B cell (primary cell): ENCODE measurements at regions not wholly inside any gene's neighbourhood (a gene's known extent, or its start where the extent isn't known, plus 50 kb on each side); places are given as distances from the start of the nearest gene placed in this dataset.

Source experiments
- ATAC-seq: fragments of 200-7000 bp; cut with Tn5 transposase; one replicate; pipeline ENCODE4 v1.10.0; 2021; ENCODE audit warnings: low read depth, mild to moderate bottlenecking, moderate number of reproducible peaks, moderate library complexity
- CTCF ChIA-PET: fragments of 350-600 bp; sonication (Branson Sonifier 250); formaldehyde crosslinking; loops from one replicate; lab custom pipeline; 2021; ENCODE audit warnings: antibody characterized with exemption, inconsistent platforms; lab: Charles Lee
- POLR2A ChIA-PET: fragments of 350-600 bp; sonication (Branson Sonifier 250); formaldehyde crosslinking; loops from one replicate; lab custom pipeline; 2021; ENCODE audit warnings: antibody characterized with exemption; lab: Charles Lee
- DNase-seq: peaks from one replicate; pipeline ENCODE4 v3.0.0; 2013
- H2AFZ ChIP-seq: 2 replicates; pipeline ENCODE4 v1.6.1; 2012; ENCODE audit warnings: mild to moderate bottlenecking, low read depth, low read length; ENCODE audit not compliant: insufficient read depth, poor library complexity, severe bottlenecking
- H3K27ac ChIP-seq, 2 donors: 1 replicate in 1 of 2; 2 replicates in 1 of 2; pipeline ENCODE4 v1.5.1; 2012 to 2013; ENCODE audit warnings: low read length in 2 of 2, mild to moderate bottlenecking in 2 of 2, moderate library complexity in 1 of 2
- H3K27me3 ChIP-seq, 4 experiments: fragments of 200-600 bp in 1 of 4; sonication (generic) in 1 of 4; replicated peaks in 1 of 4; 1 replicate in 2 of 4; 2 replicates in 2 of 4; pipeline versions ENCODE4 v1.6.1 to v1.7.0; 2013 to 2016; ENCODE audit warnings: low read length in 3 of 4, mild to moderate bottlenecking in 2 of 4, mixed read lengths in 1 of 4, moderate library complexity in 1 of 4; ENCODE audit not compliant: insufficient read depth in 4 of 4, control insufficient read depth in 3 of 4; ENCODE audit errors: control extremely low read depth in 1 of 4
- H3K36me3 ChIP-seq, 2 experiments: replicated peaks in 1 of 2; 1 replicate in 1 of 2; 2 replicates in 1 of 2; pipeline versions ENCODE4 v1.6.1 to v1.7.1; 2013; ENCODE audit warnings: low read length in 1 of 2; ENCODE audit not compliant: insufficient read depth in 2 of 2, control insufficient read depth in 1 of 2; ENCODE audit errors: control extremely low read depth in 1 of 2, extremely low read depth in 1 of 2
- H3K4me1 ChIP-seq, 2 donors: fragments of 200-600 bp in 1 of 2; sonication (generic) in 1 of 2; 1 replicate in 1 of 2; 2 replicates in 1 of 2; pipeline versions ENCODE4 v1.5.1 to v1.6.1; 2013 to 2017; ENCODE audit warnings: low read length in 2 of 2; ENCODE audit not compliant: control insufficient read depth in 2 of 2, insufficient read depth in 2 of 2
- H3K4me2 ChIP-seq: replicated peaks from 2 replicates; pipeline ENCODE3; 2012; ENCODE audit warnings: mild to moderate bottlenecking, low read depth, low read length; ENCODE audit not compliant: poor library complexity, severe bottlenecking
- H3K4me3 ChIP-seq, 5 experiments: fragments of 200-600 bp in 1 of 5; sonication (generic) in 1 of 5; 1 replicate in 3 of 5; 2 replicates in 2 of 5; pipeline versions ENCODE4 v1.5.1 to v1.7.0; 2011 to 2016; ENCODE audit warnings: low read length in 4 of 5, mild to moderate bottlenecking in 4 of 5, low read depth in 2 of 5, control low read depth in 1 of 5, moderate library complexity in 1 of 5; ENCODE audit not compliant: insufficient read depth in 1 of 5; ENCODE audit errors: control extremely low read depth in 1 of 5, extremely low read depth in 1 of 5
- H3K79me2 ChIP-seq: fragments of 200-600 bp; sonication (generic); one replicate; pipeline ENCODE4 v1.6.0; 2016; ENCODE audit warnings: low read length; ENCODE audit not compliant: control insufficient read depth, insufficient read depth
- H3K9ac ChIP-seq: fragments of 200-600 bp; sonication (generic); 2 replicates; pipeline ENCODE4 v1.6.1; 2017; ENCODE audit warnings: mild to moderate bottlenecking, low read length, moderate library complexity
- H3K9me3 ChIP-seq, 3 donors: one replicate each; pipeline versions ENCODE4 v1.6.1 to v1.7.1; 2013; ENCODE audit warnings: low read length in 2 of 3; ENCODE audit not compliant: control insufficient read depth in 2 of 3, insufficient read depth in 1 of 3; ENCODE audit errors: control extremely low read depth in 1 of 3
- H4K20me1 ChIP-seq: 2 replicates; pipeline ENCODE4 v1.6.0; 2012; ENCODE audit warnings: mild to moderate bottlenecking, low read length; ENCODE audit not compliant: insufficient read depth, control insufficient read depth, poor library complexity, severe bottlenecking
- H3K27ac Mint-ChIP-seq: one replicate; pipeline ENCODE4 v1.8.0; 2021; ENCODE audit warnings: mixed read lengths
- H3K27me3 Mint-ChIP-seq: one replicate; pipeline ENCODE4 v1.8.0; 2021; ENCODE audit warnings: mixed read lengths
- H3K4me1 Mint-ChIP-seq: one replicate; pipeline ENCODE4 v1.8.0; 2021; ENCODE audit warnings: mixed read lengths
- H3K4me3 Mint-ChIP-seq: one replicate; pipeline ENCODE4 v1.8.0; 2021; ENCODE audit warnings: mixed read lengths
- H3K9me3 Mint-ChIP-seq: one replicate; pipeline ENCODE4 v1.8.0; 2022; ENCODE audit warnings: mixed read lengths; ENCODE audit not compliant: insufficient read depth
- EZH2 ChIP-seq: IDR thresholded peaks from 2 replicates; pipeline ENCODE4 v1.6.1; 2012; ENCODE audit warnings: borderline replicate concordance, low read depth, mild to moderate bottlenecking, moderate library complexity, low read length; ENCODE audit not compliant: insufficient read depth, poor library complexity, severe bottlenecking
- WGBS: methylation state at CpG from one replicate; pipeline ENCODE4 v1.1.5; 2013; ENCODE audit warnings: missing lambda C conversion rate; ENCODE audit not compliant: insufficient coverage; 5-methylcytosine and 5-hydroxymethylcytosine counted together
- intact Hi-C: fragments of 100-400 bp; cut with micrococcal nuclease; formaldehyde crosslinking; loops from one replicate; pipeline ENCODE4 v1.10.0; 2022
- TF ChIP-seq, protein P1 (sequence below): fragments of 200-600 bp; IDR thresholded peaks from one replicate; pipeline ENCODE4 v1.8.0; 2022; ENCODE audit warnings: antibody characterized with exemption, mild to moderate bottlenecking

DNA sequence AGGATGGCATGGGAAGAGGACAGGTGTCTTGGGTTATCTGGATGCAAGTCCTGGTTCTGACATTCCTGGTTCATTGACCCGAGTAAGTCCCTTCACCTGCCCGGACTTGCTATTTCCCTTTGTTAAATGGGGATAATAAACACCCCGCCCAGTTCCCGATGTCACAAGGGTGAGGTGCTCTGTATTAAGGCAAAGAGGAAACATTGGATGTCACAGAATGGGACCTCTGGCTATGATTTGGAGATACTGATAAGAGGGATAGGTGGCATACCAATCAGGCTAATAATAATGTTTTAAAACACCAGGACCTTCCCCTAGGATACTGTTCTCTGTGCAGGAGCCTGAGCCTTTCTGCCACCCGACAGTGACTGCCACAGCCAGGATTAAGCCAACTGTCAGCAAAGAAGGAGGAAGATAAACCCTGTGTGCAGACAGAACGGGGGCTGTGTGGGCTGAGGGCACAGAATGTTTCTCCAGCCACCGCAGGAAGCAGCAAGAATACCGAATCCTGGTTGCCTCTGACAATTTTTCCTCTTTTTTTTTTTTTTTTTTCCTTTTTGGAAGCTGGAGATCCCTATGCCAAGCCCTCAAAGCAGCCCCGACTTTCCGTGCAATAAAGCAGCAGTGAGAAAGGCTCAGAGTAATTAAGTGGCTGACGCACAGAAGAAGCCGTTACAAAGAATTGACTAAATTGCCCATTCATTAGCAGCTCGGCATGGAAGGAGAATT lies 336.6 kb downstream of the SMAD2 start:
- Histone ChIP-seq H3K4me3 (no peak overlapping the region), H3K79me2 (no peaks in the 10 kb centered on the region), H3K4me1 (no peaks in the 10 kb centered on the region), H3K9ac (no peak overlapping the region), H3K9me3 (peaks cover 0 to 9% (median 0%) of the 10 kb centered on the region in 3 donors), H4K20me1 (no peaks in the 10 kb centered on the region), H3K36me3 (no peaks in the 10 kb centered on the region), H3K27ac (no peak overlapping the region), H3K4me2 (no peak overlapping the region), H2AFZ (no peak overlapping the region), H3K27me3 (peaks cover 0 to 27% (median 7%) of the 10 kb centered on the region in 4 experiments)
- Mint-ChIP-seq H3K4me1 (no peaks in the 10 kb centered on the region), H3K27me3 (peaks cover 43% of the 10 kb centered on the region), H3K27ac (no peak overlapping the region), H3K9me3 (no peaks in the 10 kb centered on the region), H3K4me3 (no peak overlapping the region)
- POLR2A ChIA-PET = interaction anchor here (0.6 kb wide), 1 partner anchor 343 kb away, joined by 3 read pairs; no protein-coding TSS in a partner anchor
- ATAC-seq = no peak
- intact Hi-C loops = no loop called here
- WGBS = 40% methylated on average over 10 of the region's 13 CpGs
- TF ChIP-seq, protein P1, sequence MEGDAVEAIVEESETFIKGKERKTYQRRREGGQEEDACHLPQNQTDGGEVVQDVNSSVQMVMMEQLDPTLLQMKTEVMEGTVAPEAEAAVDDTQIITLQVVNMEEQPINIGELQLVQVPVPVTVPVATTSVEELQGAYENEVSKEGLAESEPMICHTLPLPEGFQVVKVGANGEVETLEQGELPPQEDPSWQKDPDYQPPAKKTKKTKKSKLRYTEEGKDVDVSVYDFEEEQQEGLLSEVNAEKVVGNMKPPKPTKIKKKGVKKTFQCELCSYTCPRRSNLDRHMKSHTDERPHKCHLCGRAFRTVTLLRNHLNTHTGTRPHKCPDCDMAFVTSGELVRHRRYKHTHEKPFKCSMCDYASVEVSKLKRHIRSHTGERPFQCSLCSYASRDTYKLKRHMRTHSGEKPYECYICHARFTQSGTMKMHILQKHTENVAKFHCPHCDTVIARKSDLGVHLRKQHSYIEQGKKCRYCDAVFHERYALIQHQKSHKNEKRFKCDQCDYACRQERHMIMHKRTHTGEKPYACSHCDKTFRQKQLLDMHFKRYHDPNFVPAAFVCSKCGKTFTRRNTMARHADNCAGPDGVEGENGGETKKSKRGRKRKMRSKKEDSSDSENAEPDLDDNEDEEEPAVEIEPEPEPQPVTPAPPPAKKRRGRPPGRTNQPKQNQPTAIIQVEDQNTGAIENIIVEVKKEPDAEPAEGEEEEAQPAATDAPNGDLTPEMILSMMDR = no peak
- TF ChIP-seq EZH2 = no peak
- CTCF ChIA-PET = no interaction called here
- no peak for DNase-seq

DNA sequence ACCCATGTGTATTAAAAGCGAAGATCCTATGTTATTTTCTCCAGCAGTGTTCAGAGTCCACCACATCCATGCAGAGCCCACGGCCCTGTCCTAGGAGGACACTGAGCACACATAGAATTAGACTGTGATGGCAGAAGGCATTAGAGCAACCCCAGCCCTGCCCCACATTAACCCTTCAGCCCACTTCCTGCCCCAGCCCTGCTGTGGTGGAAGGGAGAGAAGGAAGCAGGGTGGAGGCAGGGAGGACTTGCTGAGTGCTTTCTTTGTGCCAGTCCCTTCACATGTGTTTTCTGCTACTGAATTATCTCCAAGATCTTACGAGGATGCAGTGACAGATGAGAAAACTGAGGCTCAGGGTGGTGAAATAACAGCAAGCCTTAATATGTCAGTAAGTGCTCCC lies 339.0 kb downstream of the SMAD2 start:
- H3K9ac ChIP-seq = no peak overlapping the region
- intact Hi-C loops = no loop called here
- H2AFZ ChIP-seq = no peak overlapping the region
- no peaks in the 10 kb centered on the region for H4K20me1 ChIP-seq
- no peaks in the 10 kb centered on the region for H3K79me2 ChIP-seq
- ChIA-PET POLR2A (no interaction called here), CTCF (interaction anchor here (2.0 kb wide), 1 partner anchor 157 kb away, joined by 8 read pairs; no protein-coding TSS in a partner anchor)
- H3K9me3 ChIP-seq = peaks cover 0 to 9% (median 0%) of the 10 kb centered on the region in 3 donors
- no peak overlapping the region for H3K4me2 ChIP-seq
- no peak overlapping the region for H3K4me3 ChIP-seq
- H3K4me3 Mint-ChIP-seq = no peak overlapping the region
- H3K27ac ChIP-seq = no peak overlapping the region
- no peaks in the 10 kb centered on the region for H3K9me3 Mint-ChIP-seq
- H3K36me3 ChIP-seq = no peaks in the 10 kb centered on the region
- H3K4me1 ChIP-seq = no peaks in the 10 kb centered on the region
- no peaks in the 10 kb centered on the region for H3K4me1 Mint-ChIP-seq
- TF ChIP-seq, protein P1 = no peak
- TF ChIP-seq EZH2 = no peak
- H3K27me3 Mint-ChIP-seq = peaks cover 47% of the 10 kb centered on the region
- peaks cover 0 to 34% (median 7%) of the 10 kb centered on the region in 4 experiments for H3K27me3 ChIP-seq
- WGBS = 79% methylated on average over 2 of the region's 3 CpGs
- no peak overlapping the region for H3K27ac Mint-ChIP-seq
- ATAC-seq (no peak), DNase-seq (no peak)
